ENCODE measurements at regions not wholly inside any gene's neighbourhood (a gene's known extent, or its start where the extent isn't known, plus 50 kb on each side); places are given as distances from the start of the nearest gene placed in this dataset.

- Histone ChIP-seq H3K79me2 (ENCODE audit: insufficient read depth, low read length) (no peaks in the 10 kb centered on the region), H3K27me3 (ENCODE audit: control insufficient read depth in 1 of 2, insufficient read depth in 2 of 2, low read length in 2 of 2) (no peaks in the 10 kb centered on the region; a peak in 1 of 5 replicates), H3K36me3 (replicated peaks in 1 of 2; ENCODE audit: control insufficient read depth in 1 of 2, insufficient read depth in 2 of 2, low read length in 2 of 2) (no peaks in the 10 kb centered on the region), H3K27ac (ENCODE audit: extremely low read length, insufficient read depth, low read length) (no peak overlapping the region), H3K4me2 (ENCODE audit: low read depth, low read length) (no peak overlapping the region), H3K9ac (ENCODE audit: insufficient read depth, low read depth, low read length) (no peak overlapping the region), H3K4me1 (ENCODE audit: insufficient read depth, low read length) (no peaks in the 10 kb centered on the region), H2AFZ (ENCODE audit: low read length) (no peak overlapping the region), H3K4me3 (replicated peaks in 1 of 3; ENCODE audit: insufficient read depth in 1 of 3, low read depth in 2 of 3, low read length in 3 of 3) (no peak overlapping the region), H3K9me3 (ENCODE audit: low read length) (no peaks in the 10 kb centered on the region), H4K20me1 (ENCODE audit: insufficient read depth, low read length) (no peaks in the 10 kb centered on the region)
- no peak for TF ChIP-seq MTF1 (CRISPR knock-in tag; IDR thresholded peaks at IDR 0.05)
- TF ChIP-seq DNMT3B (CRISPR knock-in tag; conservative IDR thresholded peaks at IDR 0.05) = no peak
- no peak for TF ChIP-seq GRHL1 (CRISPR knock-in tag; conservative IDR thresholded peaks at IDR 0.05)
- no peak for TF ChIP-seq NFYB (CRISPR knock-in tag; IDR thresholded peaks at IDR 0.05)
- TF ChIP-seq ONECUT2 (CRISPR knock-in tag; IDR thresholded peaks at IDR 0.05) = no peak
- TF ChIP-seq SKIL (CRISPR knock-in tag; IDR thresholded peaks at IDR 0.05; ENCODE audit: borderline replicate concordance) = no peak
- no peak for TF ChIP-seq SP5 (CRISPR knock-in tag; IDR thresholded peaks at IDR 0.05; ENCODE audit: borderline replicate concordance, low read depth)
- TF ChIP-seq GMEB1 (CRISPR knock-in tag; IDR thresholded peaks at IDR 0.05; ENCODE audit: borderline replicate concordance) = no peak
- intact Hi-C loops (cut with micrococcal nuclease; ENCODE audit: unreplicated experiment) (no loop called here), in situ Hi-C loops (cut with HindIII; ENCODE audit: extremely low pct_ligation_motif_present, low pct_unique_long_range_greater_than_20kb) (no loop called here)
- FAIRE-seq = no peak
- no peak for ATAC-seq
- ChIA-PET POLR2A (no interaction called here), CTCF (ENCODE audit: low intra/inter-chr PET ratio, low total read pairs) (no interaction called here)
- 27% methylated on average over 2 of the region's 2 CpGs for WGBS (ENCODE audit: low lambda C conversion rate)
- no TSS peak for BruUV-seq (replicated peaks)
- no peak for DNase-seq (ENCODE audit: low spot score)
These were observed 329.9 kb upstream of the TNP1 start for GRCh38 chr2:217189747-217190146.
